RWPE2 (cell line): ENCODE measurements at regions not wholly inside any gene's neighbourhood (a gene's known extent, or its start where the extent isn't known, plus 50 kb on each side); places are given as distances from the start of the nearest gene placed in this dataset.

Source experiments
- ATAC-seq: fragments of 200-7000 bp; cut with Tn5 transposase; 3 replicates; pipeline ENCODE4 v1.9.1; 2021; ENCODE audit warnings: low read depth
- DNase-seq: peaks from one replicate; pipeline ENCODE4 v3.0.0-alpha.2; 2020; ENCODE audit warnings: low spot score
- H3K27ac ChIP-seq: fragments of 450-650 bp; 2 replicates; pipeline ENCODE4 v1.5.1; 2017; ENCODE audit warnings: mild to moderate bottlenecking; ENCODE audit not compliant: poor library complexity, severe bottlenecking
- H3K27me3 ChIP-seq: fragments of 250-450 bp; sonication (Bioruptor Pico); 2 replicates; pipeline ENCODE4 v1.5.1; 2021; ENCODE audit warnings: mild to moderate bottlenecking, moderate library complexity; ENCODE audit not compliant: insufficient read depth, poor library complexity, severe bottlenecking
- H3K36me3 ChIP-seq: fragments of 250-450 bp; sonication (Bioruptor Pico); 2 replicates; pipeline ENCODE4 v1.5.1; 2020; ENCODE audit warnings: low read depth, mild to moderate bottlenecking, moderate library complexity
- H3K4me1 ChIP-seq: fragments of 250-450 bp; sonication (Bioruptor Pico); 2 replicates; pipeline ENCODE4 v1.5.1; 2021; ENCODE audit warnings: mild to moderate bottlenecking, moderate library complexity; ENCODE audit not compliant: insufficient read depth, poor library complexity, severe bottlenecking
- H3K4me3 ChIP-seq: fragments of 250-450 bp; sonication (Bioruptor Pico); 2 replicates; pipeline ENCODE4 v1.5.1; 2021; ENCODE audit warnings: mild to moderate bottlenecking, moderate library complexity; ENCODE audit not compliant: severe bottlenecking
- H3K9me3 ChIP-seq: fragments of 250-450 bp; sonication (Bioruptor Pico); 2 replicates; pipeline ENCODE4 v1.5.1; 2021; ENCODE audit warnings: mild to moderate bottlenecking, moderate library complexity; ENCODE audit not compliant: severe bottlenecking
- CTCF ChIP-seq: fragments of 450-650 bp; IDR thresholded peaks from one replicate; pipeline ENCODE4 v1.5.1; 2017; ENCODE audit warnings: mild to moderate bottlenecking, moderate library complexity; ENCODE audit not compliant: poor library complexity, severe bottlenecking

- Histone ChIP-seq H3K27ac (no peak overlapping the region), H3K36me3 (no peaks in the 10 kb centered on the region), H3K4me1 (no peaks in the 10 kb centered on the region), H3K4me3 (no peak overlapping the region), H3K9me3 (no peaks in the 10 kb centered on the region), H3K27me3 (no peaks in the 10 kb centered on the region)
- no peak for DNase-seq
- ATAC-seq = no peak
- no peak for TF ChIP-seq CTCF
Observed at GRCh38 chr6:3630258-3630835, 121.2 kb downstream of the PXDC1 start.

GRCh38 chr6:3627956-3628835, 123.3 kb downstream of the PXDC1 start:
- Histone ChIP-seq H3K27me3 (no peaks in the 10 kb centered on the region), H3K4me3 (no peak overlapping the region), H3K36me3 (no peaks in the 10 kb centered on the region), H3K9me3 (no peaks in the 10 kb centered on the region), H3K4me1 (no peaks in the 10 kb centered on the region), H3K27ac (no peak overlapping the region)
- TF ChIP-seq CTCF = no peak
- DNase-seq (no peak), ATAC-seq (no peak)

GRCh38 chr6:3627501-3627900, 124.0 kb downstream of the PXDC1 start:
- Histone ChIP-seq H3K27me3 (no peaks in the 10 kb centered on the region), H3K27ac (no peak overlapping the region), H3K9me3 (no peaks in the 10 kb centered on the region), H3K4me3 (no peak overlapping the region), H3K4me1 (no peaks in the 10 kb centered on the region), H3K36me3 (no peaks in the 10 kb centered on the region)
- ATAC-seq (no peak), DNase-seq (no peak)
- no peak for TF ChIP-seq CTCF

- Histone ChIP-seq H3K4me1 (no peaks in the 10 kb centered on the region), H3K36me3 (no peaks in the 10 kb centered on the region), H3K4me3 (no peak overlapping the region), H3K9me3 (no peaks in the 10 kb centered on the region), H3K27ac (no peak overlapping the region), H3K27me3 (no peaks in the 10 kb centered on the region)
- no peak for DNase-seq
- no peak for TF ChIP-seq CTCF
- no peak for ATAC-seq
Observed at GRCh38 chr6:3625980-3626563, 125.4 kb downstream of the PXDC1 start.
